HEK293 (cell line): ENCODE measurements at regions not wholly inside any gene's neighbourhood (a gene's known extent, or its start where the extent isn't known, plus 50 kb on each side); places are given as distances from the start of the nearest gene placed in this dataset.

Experiments used
- CTCF ChIA-PET: fragments of 350-600 bp; formaldehyde crosslinking; extraction: SDS; loops from one replicate; lab custom pipeline; 2021; ENCODE audit warnings: antibody characterized with exemption; lab: Yijun Ruan, JAX
- POLR2A ChIA-PET: fragments of 300-600 bp; formaldehyde crosslinking; extraction: SDS; loops from one replicate; lab custom pipeline; 2020; ENCODE audit warnings: antibody characterized with exemption, inconsistent platforms; lab: Yijun Ruan, JAX
- H3K27ac ChIP-seq: fragments of 200-500 bp; sonication (Bioruptor generic); 2 replicates; pipeline ENCODE4 v1.5.1; 2014; ENCODE audit warnings: low read depth, low read length, control low read depth, inconsistent platforms; ENCODE audit errors: extremely low read depth
- H3K36me3 ChIP-seq, 2 experiments: fragments of 200-500 bp in 1 of 2; sonication (Bioruptor generic) in 1 of 2; 1 replicate in 1 of 2; 2 replicates in 1 of 2; pipeline ENCODE4 v1.5.1; 2014 to 2017; ENCODE audit warnings: inconsistent platforms in 2 of 2, low read length in 2 of 2; ENCODE audit not compliant: control insufficient read depth in 2 of 2, insufficient read depth in 1 of 2
- H3K4me1 ChIP-seq: fragments of 200-500 bp; sonication (Bioruptor generic); 2 replicates; pipeline ENCODE4 v1.5.1; 2014; ENCODE audit warnings: mild to moderate bottlenecking, low read length, inconsistent platforms; ENCODE audit not compliant: control insufficient read depth, insufficient read depth
- H3K4me3 ChIP-seq: 2 replicates; pipeline ENCODE4 v1.5.1; 2011; ENCODE audit warnings: low read depth, mild to moderate bottlenecking, control low read depth, low read length, moderate library complexity
- H3K9me3 ChIP-seq: fragments of 200-500 bp; sonication (Bioruptor generic); 2 replicates; pipeline ENCODE4 v1.5.1; 2014; ENCODE audit warnings: low read depth, low read length, inconsistent platforms; ENCODE audit not compliant: control insufficient read depth, insufficient read depth
- MEIS1 ChIP-seq: sonication (generic); formaldehyde crosslinking; IDR thresholded peaks from 2 replicates; pipeline ENCODE4 v1.8.1; 2022; ENCODE audit warnings: missing genetic modification reagents, mild to moderate bottlenecking, borderline replicate concordance
- PBX3 ChIP-seq: sonication (generic); formaldehyde crosslinking; IDR thresholded peaks from 2 replicates; pipeline ENCODE4 v1.8.1; 2022; ENCODE audit warnings: mild to moderate bottlenecking, moderate library complexity, missing genetic modification reagents
- SCRT1 ChIP-seq: fragments of 450-650 bp; formaldehyde crosslinking; IDR thresholded peaks from 2 replicates; pipeline ENCODE4 v1.5.1; 2016; ENCODE audit warnings: missing biosample characterization, missing genetic modification characterization, borderline replicate concordance
- YY1 ChIP-seq: fragments of 450-650 bp; formaldehyde crosslinking; IDR thresholded peaks from 2 replicates; pipeline ENCODE4 v1.5.1; 2018; ENCODE audit warnings: missing biosample characterization, missing genetic modification characterization
- YY2 ChIP-seq: fragments of 450-650 bp; formaldehyde crosslinking; IDR thresholded peaks from 2 replicates; pipeline ENCODE4 v1.5.1; 2016; ENCODE audit warnings: missing biosample characterization, missing genetic modification characterization
- ZBTB20 ChIP-seq: fragments of 450-650 bp; formaldehyde crosslinking; IDR thresholded peaks from 2 replicates; pipeline ENCODE4 v1.5.1; 2016; ENCODE audit warnings: missing biosample characterization, missing genetic modification characterization
- ZBTB7A ChIP-seq: fragments of 450-650 bp; formaldehyde crosslinking; IDR thresholded peaks from 2 replicates; pipeline ENCODE4 v1.5.1; 2016; ENCODE audit warnings: low read depth, missing biosample characterization, missing genetic modification characterization
- ZNF169 ChIP-seq: fragments of 450-650 bp; formaldehyde crosslinking; IDR thresholded peaks from 2 replicates; pipeline ENCODE4 v1.5.1; 2016; ENCODE audit warnings: missing biosample characterization, missing genetic modification characterization
- ZNF175 ChIP-seq: fragments of 450-650 bp; formaldehyde crosslinking; IDR thresholded peaks from 2 replicates; pipeline ENCODE4 v1.5.1; 2016; ENCODE audit warnings: missing biosample characterization, missing genetic modification characterization
- ZNF19 ChIP-seq: fragments of 450-650 bp; formaldehyde crosslinking; IDR thresholded peaks from 2 replicates; pipeline ENCODE4; 2016; ENCODE audit warnings: missing biosample characterization, missing genetic modification characterization, low read depth
- ZNF202 ChIP-seq: fragments of 450-650 bp; formaldehyde crosslinking; IDR thresholded peaks from 2 replicates; pipeline ENCODE4 v1.5.1; 2016; ENCODE audit warnings: missing biosample characterization, missing genetic modification characterization, borderline replicate concordance
- ZNF280C ChIP-seq: fragments of 450-650 bp; formaldehyde crosslinking; IDR thresholded peaks from 2 replicates; pipeline ENCODE4 v1.5.1; 2016; ENCODE audit warnings: missing biosample characterization, missing genetic modification characterization
- ZNF280D ChIP-seq: fragments of 450-650 bp; formaldehyde crosslinking; IDR thresholded peaks from 2 replicates; pipeline ENCODE4 v1.5.1; 2016; ENCODE audit warnings: missing biosample characterization, missing genetic modification characterization
- ZNF292 ChIP-seq: fragments of 450-650 bp; formaldehyde crosslinking; IDR thresholded peaks from 2 replicates; pipeline ENCODE4 v1.5.1; 2016; ENCODE audit warnings: low read depth, missing biosample characterization, missing genetic modification characterization, borderline replicate concordance
- ZNF394 ChIP-seq: fragments of 450-650 bp; formaldehyde crosslinking; IDR thresholded peaks from 2 replicates; pipeline ENCODE4 v1.5.1; 2016; ENCODE audit warnings: missing biosample characterization, missing genetic modification characterization, mild to moderate bottlenecking, moderate library complexity, borderline replicate concordance
- ZNF518A ChIP-seq: fragments of 450-650 bp; formaldehyde crosslinking; conservative IDR thresholded peaks from 2 replicates; pipeline ENCODE4 v1.5.1; 2016; ENCODE audit warnings: low read depth, missing biosample characterization, missing genetic modification characterization
- ZNF555 ChIP-seq: fragments of 450-650 bp; formaldehyde crosslinking; conservative IDR thresholded peaks from 2 replicates; pipeline ENCODE4 v1.5.1; 2017; ENCODE audit warnings: missing biosample characterization, mild to moderate bottlenecking, missing genetic modification characterization, inconsistent platforms
- ZNF660 ChIP-seq: fragments of 450-650 bp; IDR thresholded peaks from 2 replicates; pipeline ENCODE4 v1.5.1; 2018; ENCODE audit warnings: missing biosample characterization, mild to moderate bottlenecking, missing genetic modification characterization
- ZNF701 ChIP-seq: fragments of 450-650 bp; formaldehyde crosslinking; IDR thresholded peaks from 2 replicates; pipeline ENCODE4 v1.5.1; 2016; ENCODE audit warnings: missing biosample characterization, missing genetic modification characterization
- ZNF785 ChIP-seq: fragments of 450-650 bp; formaldehyde crosslinking; IDR thresholded peaks from 2 replicates; pipeline ENCODE4 v1.5.1; 2016; ENCODE audit warnings: missing biosample characterization, missing genetic modification characterization
- ZNF792 ChIP-seq: fragments of 450-650 bp; formaldehyde crosslinking; IDR thresholded peaks from 2 replicates; pipeline ENCODE4 v1.5.1; 2016; ENCODE audit warnings: missing biosample characterization, missing genetic modification characterization
- ZSCAN23 ChIP-seq: fragments of 450-650 bp; formaldehyde crosslinking; IDR thresholded peaks from 2 replicates; pipeline ENCODE4 v1.5.1; 2016; ENCODE audit warnings: missing biosample characterization, missing genetic modification characterization

- H3K4me3 ChIP-seq, result no peak overlapping the region
- CTCF ChIA-PET, result no interaction called here
- POLR2A ChIA-PET, result no interaction called here
- H3K36me3 ChIP-seq, result no peaks in the 10 kb centered on the region
- no peaks in the 10 kb centered on the region for H3K9me3 ChIP-seq
- H3K4me1 ChIP-seq, result no peaks in the 10 kb centered on the region
- TF ChIP-seq ZNF792, result no peak
- no peak for TF ChIP-seq ZBTB7A (tag by site-specific recombination)
- no peak for TF ChIP-seq ZNF280D (tag by site-specific recombination)
- no peak for TF ChIP-seq ZNF518A (tag by site-specific recombination)
- TF ChIP-seq ZBTB20 (tag by site-specific recombination), result no peak
- no peak for TF ChIP-seq YY2 (tag by site-specific recombination)
- TF ChIP-seq ZNF169 (tag by site-specific recombination), result no peak
- TF ChIP-seq ZNF660, result no peak
- no peak for TF ChIP-seq ZNF202 (tag by site-specific recombination)
- no peak for TF ChIP-seq ZNF394 (tag by site-specific recombination)
- no peak for TF ChIP-seq SCRT1
- no peak overlapping the region for H3K27ac ChIP-seq
Measured at GRCh38 chr6:61586934-61587537, 699.0 kb downstream of the KHDRBS2 start.

GRCh38 chr6:61585504-61585903 is 700.5 kb downstream of the KHDRBS2 start:
- H3K4me1 ChIP-seq, result no peaks in the 10 kb centered on the region
- H3K4me3 ChIP-seq, result no peak overlapping the region
- TF ChIP-seq ZNF785 (tag by site-specific recombination), result no peak
- no peak for TF ChIP-seq YY1 (tag by site-specific recombination)
- TF ChIP-seq ZSCAN23 (tag by site-specific recombination), result no peak
- no peak for TF ChIP-seq ZNF19 (tag by site-specific recombination)
- TF ChIP-seq MEIS1 (CRISPR knock-in tag), result no peak
- no peak for TF ChIP-seq ZNF292 (tag by site-specific recombination)
- TF ChIP-seq ZNF175 (tag by site-specific recombination), result no peak
- no peak for TF ChIP-seq ZNF701 (tag by site-specific recombination)
- no peak for TF ChIP-seq ZNF555 (tag by site-specific recombination)
- TF ChIP-seq PBX3 (CRISPR knock-in tag), result no peak
- TF ChIP-seq ZNF280C (tag by site-specific recombination), result no peak
- no peak overlapping the region for H3K27ac ChIP-seq
- no peaks in the 10 kb centered on the region for H3K36me3 ChIP-seq
- H3K9me3 ChIP-seq, result no peaks in the 10 kb centered on the region
- ChIA-PET CTCF (no interaction called here), POLR2A (no interaction called here)
